ENCODE measurements at regions not wholly inside any gene's neighbourhood (a gene's known extent, or its start where the extent isn't known, plus 50 kb on each side); places are given as distances from the start of the nearest gene placed in this dataset.

GRCh38 chr13:65535370-65535769 lies 1694.8 kb downstream of the PCDH9 start:
- H3K9me3 ChIP-seq (ENCODE audit: control insufficient read depth, low read depth, low read length): no peaks in the 10 kb centered on the region
- H3K23ac ChIP-seq (ENCODE audit: insufficient read length, low read depth, low read length): no peak overlapping the region
- no peak overlapping the region for H4K91ac ChIP-seq (ENCODE audit: insufficient read length, low read depth, low read length)
- no peak overlapping the region for H4K5ac ChIP-seq (ENCODE audit: insufficient read length, low read depth, low read length)
- H2AK5ac ChIP-seq (ENCODE audit: insufficient read length, low read length): no peak overlapping the region
- H3K56ac ChIP-seq (ENCODE audit: insufficient read length, low read depth, low read length): no peak overlapping the region
- no peak overlapping the region for H2BK5ac ChIP-seq (ENCODE audit: insufficient read length, low read length)
- H3K27me3 ChIP-seq (ENCODE audit: insufficient read depth, low read length): no peaks in the 10 kb centered on the region
- no peaks in the 10 kb centered on the region for H3K79me1 ChIP-seq (ENCODE audit: insufficient read depth, low read depth, low read length, poor library complexity, severe bottlenecking)
- H2AFZ ChIP-seq (ENCODE audit: low read length): no peak overlapping the region
- no peak overlapping the region for H3K27ac ChIP-seq (ENCODE audit: insufficient read length, low read depth, low read length)
- no peak overlapping the region for H2BK20ac ChIP-seq (ENCODE audit: low read depth, low read length, poor library complexity, severe bottlenecking)
- no peaks in the 10 kb centered on the region for H3K4me1 ChIP-seq (ENCODE audit: insufficient read depth, low read length)
- H3T11ph ChIP-seq (ENCODE audit: low read length): no peak overlapping the region
- Mint-ChIP-seq H3K36me3 (ENCODE audit: insufficient read depth in 1 of 3, low read depth in 3 of 3) (no peaks in the 10 kb centered on the region), H3K27me3 (ENCODE audit: low read depth) (no peaks in the 10 kb centered on the region), H3K4me3 (no peak overlapping the region), H3K27ac (no peak overlapping the region), H3K9me3 (no peaks in the 10 kb centered on the region; a peak in 1 of 5 replicates), H3K4me1 (no peaks in the 10 kb centered on the region)
- H2BK120ac ChIP-seq (ENCODE audit: low read depth, low read length, poor library complexity, severe bottlenecking): no peak overlapping the region
- no peak overlapping the region for H3K4ac ChIP-seq (ENCODE audit: low read depth, low read length)
- H2BK15ac ChIP-seq (ENCODE audit: low read depth, low read length): no peak overlapping the region
- TF ChIP-seq CTCF (conservative IDR thresholded peaks at IDR 0.05): no peak
- H3K14ac ChIP-seq (ENCODE audit: insufficient read depth, low read length): no peak overlapping the region
- no peak overlapping the region for H2BK12ac ChIP-seq (ENCODE audit: insufficient read length, low read depth, low read length)
- no peak overlapping the region for H3K18ac ChIP-seq (ENCODE audit: insufficient read length, low read depth, low read length)
- no peak overlapping the region for H3K4me2 ChIP-seq (ENCODE audit: insufficient read depth, insufficient read length, low read length)
- WGBS (ENCODE audit: extremely low coverage, insufficient read length, low lambda C conversion rate): no CpG with 5 or more reads among the region's 1 CpG
- H4K20me1 ChIP-seq (ENCODE audit: control insufficient read depth, insufficient read depth, insufficient read length): no peaks in the 10 kb centered on the region
- no peak overlapping the region for H3K9ac ChIP-seq (ENCODE audit: extremely low read depth, insufficient read length, low read length)
- no peaks in the 10 kb centered on the region for H3K23me2 ChIP-seq (ENCODE audit: insufficient read length, low read depth, low read length, poor library complexity, severe bottlenecking)
- H3K79me2 ChIP-seq (ENCODE audit: insufficient read depth, low read length): no peaks in the 10 kb centered on the region
- H4K8ac ChIP-seq (replicated peaks; ENCODE audit: insufficient read length, low read depth, low read length): no peak overlapping the region
- no peak for DNase-seq
